GM12875 (cell line): ENCODE measurements at regions not wholly inside any gene's neighbourhood (a gene's known extent, or its start where the extent isn't known, plus 50 kb on each side); places are given as distances from the start of the nearest gene placed in this dataset.

Source experiments
- H3K4me3 ChIP-seq: one replicate; pipeline ENCODE4 v1.5.1; 2011; ENCODE audit warnings: low read depth, low read length, control low read depth
- TF ChIP-seq, protein P1 (sequence below): IDR thresholded peaks from 2 replicates; pipeline ENCODE4 v1.5.1; 2011; ENCODE audit warnings: low read depth, mild to moderate bottlenecking, control low read depth, inconsistent platforms, low read length, moderate library complexity, borderline replicate concordance; ENCODE audit not compliant: insufficient read depth

DNA sequence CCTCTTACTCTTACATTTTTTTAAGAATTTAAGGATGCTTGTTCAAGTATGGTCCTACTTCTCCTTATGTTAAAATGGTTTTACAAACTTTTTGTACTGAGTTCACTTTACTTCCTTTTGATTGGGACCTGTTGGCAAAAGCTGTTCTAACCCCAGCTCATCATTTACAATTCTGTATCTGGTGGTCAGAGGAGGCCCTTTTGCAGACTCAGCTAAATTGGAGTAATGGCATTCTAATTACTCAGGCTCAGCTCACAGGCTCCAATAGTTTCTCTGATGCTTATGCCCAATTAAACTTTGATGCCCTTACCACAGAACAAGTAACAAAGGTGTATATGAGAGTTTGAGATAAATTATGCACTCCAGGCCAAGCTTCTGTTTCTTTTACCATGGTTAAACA is 1632.0 kb downstream of the UQCRFS1 start:
- TF ChIP-seq, protein P1, sequence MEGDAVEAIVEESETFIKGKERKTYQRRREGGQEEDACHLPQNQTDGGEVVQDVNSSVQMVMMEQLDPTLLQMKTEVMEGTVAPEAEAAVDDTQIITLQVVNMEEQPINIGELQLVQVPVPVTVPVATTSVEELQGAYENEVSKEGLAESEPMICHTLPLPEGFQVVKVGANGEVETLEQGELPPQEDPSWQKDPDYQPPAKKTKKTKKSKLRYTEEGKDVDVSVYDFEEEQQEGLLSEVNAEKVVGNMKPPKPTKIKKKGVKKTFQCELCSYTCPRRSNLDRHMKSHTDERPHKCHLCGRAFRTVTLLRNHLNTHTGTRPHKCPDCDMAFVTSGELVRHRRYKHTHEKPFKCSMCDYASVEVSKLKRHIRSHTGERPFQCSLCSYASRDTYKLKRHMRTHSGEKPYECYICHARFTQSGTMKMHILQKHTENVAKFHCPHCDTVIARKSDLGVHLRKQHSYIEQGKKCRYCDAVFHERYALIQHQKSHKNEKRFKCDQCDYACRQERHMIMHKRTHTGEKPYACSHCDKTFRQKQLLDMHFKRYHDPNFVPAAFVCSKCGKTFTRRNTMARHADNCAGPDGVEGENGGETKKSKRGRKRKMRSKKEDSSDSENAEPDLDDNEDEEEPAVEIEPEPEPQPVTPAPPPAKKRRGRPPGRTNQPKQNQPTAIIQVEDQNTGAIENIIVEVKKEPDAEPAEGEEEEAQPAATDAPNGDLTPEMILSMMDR, result no peak
- H3K4me3 ChIP-seq, result no peak overlapping the region
